ENCODE measurements at regions not wholly inside any gene's neighbourhood (a gene's known extent, or its start where the extent isn't known, plus 50 kb on each side); places are given as distances from the start of the nearest gene placed in this dataset.

DNA sequence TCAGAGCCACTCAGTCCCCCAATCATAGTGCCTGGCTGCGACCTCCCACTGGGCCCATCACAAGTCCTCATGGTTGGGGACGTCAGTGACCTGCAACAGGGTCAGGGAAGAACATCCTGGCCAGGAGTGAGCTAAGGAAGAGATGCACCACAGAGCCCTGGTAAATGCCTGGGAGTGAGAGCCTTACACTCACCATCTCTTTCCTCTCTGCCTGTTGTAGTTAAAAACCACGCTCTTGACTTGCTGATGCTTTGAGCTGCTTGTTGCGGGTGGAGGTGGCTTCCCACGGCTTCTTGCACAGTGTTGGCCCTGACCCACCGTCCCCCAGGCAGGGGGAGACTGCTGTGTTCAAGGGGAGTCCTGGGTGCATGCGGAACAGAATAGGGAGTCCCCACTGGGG, 91.1 kb upstream of the RGMA start:
- H3K36me3 ChIP-seq: no peaks in the 10 kb centered on the region

DNA sequence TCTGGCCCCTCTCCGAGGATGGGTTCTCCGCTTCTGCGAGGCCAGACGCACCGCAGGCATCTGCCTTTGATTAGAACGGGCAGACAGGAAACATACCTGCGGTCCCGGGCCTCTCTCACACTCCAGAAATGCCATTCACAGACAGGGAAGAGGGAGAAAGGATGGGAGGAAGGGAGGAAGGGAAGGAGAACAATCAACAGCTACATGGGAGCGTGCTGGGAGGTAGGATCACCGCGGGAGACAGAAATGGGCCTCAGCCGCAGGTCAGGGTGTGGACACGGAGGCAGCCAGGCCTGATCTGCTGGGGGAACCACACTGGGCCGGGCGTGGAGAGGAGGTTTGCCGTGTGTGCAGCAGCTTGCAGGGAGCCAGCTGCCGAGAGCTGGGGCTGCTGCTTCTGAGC, 90.7 kb upstream of the RGMA start:
- TF ChIP-seq, protein P1, sequence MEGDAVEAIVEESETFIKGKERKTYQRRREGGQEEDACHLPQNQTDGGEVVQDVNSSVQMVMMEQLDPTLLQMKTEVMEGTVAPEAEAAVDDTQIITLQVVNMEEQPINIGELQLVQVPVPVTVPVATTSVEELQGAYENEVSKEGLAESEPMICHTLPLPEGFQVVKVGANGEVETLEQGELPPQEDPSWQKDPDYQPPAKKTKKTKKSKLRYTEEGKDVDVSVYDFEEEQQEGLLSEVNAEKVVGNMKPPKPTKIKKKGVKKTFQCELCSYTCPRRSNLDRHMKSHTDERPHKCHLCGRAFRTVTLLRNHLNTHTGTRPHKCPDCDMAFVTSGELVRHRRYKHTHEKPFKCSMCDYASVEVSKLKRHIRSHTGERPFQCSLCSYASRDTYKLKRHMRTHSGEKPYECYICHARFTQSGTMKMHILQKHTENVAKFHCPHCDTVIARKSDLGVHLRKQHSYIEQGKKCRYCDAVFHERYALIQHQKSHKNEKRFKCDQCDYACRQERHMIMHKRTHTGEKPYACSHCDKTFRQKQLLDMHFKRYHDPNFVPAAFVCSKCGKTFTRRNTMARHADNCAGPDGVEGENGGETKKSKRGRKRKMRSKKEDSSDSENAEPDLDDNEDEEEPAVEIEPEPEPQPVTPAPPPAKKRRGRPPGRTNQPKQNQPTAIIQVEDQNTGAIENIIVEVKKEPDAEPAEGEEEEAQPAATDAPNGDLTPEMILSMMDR (IDR thresholded peaks at IDR 0.05): no peak
- ATAC-seq (ENCODE audit: insufficient number of reproducible peaks, low FRiP score, low read depth): no peak
- H3K27ac ChIP-seq: no peak overlapping the region

More for the DNA sequence above, 91.1 kb upstream of the RGMA start:
- Histone ChIP-seq H3K4me1 (ENCODE audit: control insufficient read depth in 1 of 2, low read depth in 2 of 2) (peaks cover 0 to 6% of the 10 kb centered on the region in 2 donors), H3K27ac (no peak overlapping the region), H3K4me3 (no peak overlapping the region), H3K27me3 (replicated peaks; ENCODE audit: insufficient read depth) (no peaks in the 10 kb centered on the region), H3K9me3 (no peaks in the 10 kb centered on the region)
- DNase-seq (ENCODE audit: low spot score) (no peak), ATAC-seq (ENCODE audit: insufficient number of reproducible peaks, low FRiP score, low read depth) (no peak)
- TF ChIP-seq, protein P1 (IDR thresholded peaks at IDR 0.05): no peak

DNA sequence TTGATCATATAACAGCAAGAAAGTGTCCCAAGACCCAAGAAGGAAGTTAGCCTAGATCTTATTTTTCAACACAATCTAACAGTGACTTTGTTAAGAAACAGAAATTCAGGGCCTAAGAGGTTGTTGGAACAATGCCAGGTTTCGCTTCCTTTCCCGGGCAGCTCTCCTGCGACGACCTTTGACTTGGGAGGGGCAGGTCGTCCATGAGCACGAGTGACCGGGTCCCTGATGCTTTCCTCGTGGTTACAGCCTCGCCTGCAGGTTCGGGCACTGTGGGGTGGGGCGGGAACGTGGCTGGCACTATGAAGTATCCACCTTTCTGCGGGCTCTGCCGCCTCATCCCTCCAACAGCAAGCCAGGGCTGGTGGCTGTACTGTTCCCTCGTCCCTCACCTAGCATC, 90.1 kb upstream of the RGMA start:
- H3K4me3 ChIP-seq: no peak overlapping the region
- TF ChIP-seq, protein P1 (IDR thresholded peaks at IDR 0.05): no peak
- H3K4me1 ChIP-seq (ENCODE audit: control insufficient read depth in 1 of 2, low read depth in 2 of 2): peaks cover 0 to 6% of the 10 kb centered on the region in 2 donors
- ATAC-seq (ENCODE audit: insufficient number of reproducible peaks, low FRiP score, low read depth) (no peak), DNase-seq (ENCODE audit: low spot score) (no peak)
- no peaks in the 10 kb centered on the region for H3K9me3 ChIP-seq
- no peak overlapping the region for H3K27ac ChIP-seq
- no peaks in the 10 kb centered on the region for H3K36me3 ChIP-seq
- H3K27me3 ChIP-seq (replicated peaks; ENCODE audit: insufficient read depth): no peaks in the 10 kb centered on the region

More for the DNA sequence above, 90.7 kb upstream of the RGMA start:
- Histone ChIP-seq H3K4me3 (no peak overlapping the region), H3K4me1 (ENCODE audit: control insufficient read depth in 1 of 2, low read depth in 2 of 2) (peaks cover 0 to 6% of the 10 kb centered on the region in 2 donors), H3K9me3 (no peaks in the 10 kb centered on the region), H3K36me3 (no peaks in the 10 kb centered on the region), H3K27me3 (replicated peaks; ENCODE audit: insufficient read depth) (no peaks in the 10 kb centered on the region)
- no peak for DNase-seq (ENCODE audit: low spot score)

DNA sequence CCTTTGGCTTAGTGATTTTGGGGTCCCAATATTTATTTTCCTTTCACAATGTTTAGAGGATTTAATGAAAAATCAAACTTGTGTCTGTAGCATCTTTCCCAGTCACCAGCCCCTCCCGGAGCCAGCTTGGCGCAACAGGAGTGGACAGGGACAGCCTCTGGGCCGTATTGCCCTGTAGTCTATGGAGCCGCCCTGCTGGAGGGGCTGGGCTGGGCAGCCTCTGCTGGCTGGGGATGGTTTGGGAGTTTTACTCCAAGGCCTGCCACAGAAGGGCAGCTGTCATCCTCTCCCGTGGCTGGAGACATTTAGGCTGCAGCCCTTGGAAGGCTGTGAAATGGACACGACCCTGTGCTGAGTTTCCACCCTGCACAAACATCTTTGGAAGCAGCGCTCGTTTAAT, 89.4 kb upstream of the RGMA start:
- no peak for DNase-seq (ENCODE audit: low spot score)
- Histone ChIP-seq H3K27me3 (replicated peaks; ENCODE audit: insufficient read depth) (no peaks in the 10 kb centered on the region), H3K27ac (no peak overlapping the region), H3K4me1 (ENCODE audit: control insufficient read depth in 1 of 2, low read depth in 2 of 2) (peaks cover 0 to 6% of the 10 kb centered on the region in 2 donors), H3K4me3 (no peak overlapping the region), H3K9me3 (no peaks in the 10 kb centered on the region), H3K36me3 (no peaks in the 10 kb centered on the region)
- TF ChIP-seq, protein P1 (IDR thresholded peaks at IDR 0.05): no peak
- ATAC-seq (ENCODE audit: insufficient number of reproducible peaks, low FRiP score, low read depth): no peak

DNA sequence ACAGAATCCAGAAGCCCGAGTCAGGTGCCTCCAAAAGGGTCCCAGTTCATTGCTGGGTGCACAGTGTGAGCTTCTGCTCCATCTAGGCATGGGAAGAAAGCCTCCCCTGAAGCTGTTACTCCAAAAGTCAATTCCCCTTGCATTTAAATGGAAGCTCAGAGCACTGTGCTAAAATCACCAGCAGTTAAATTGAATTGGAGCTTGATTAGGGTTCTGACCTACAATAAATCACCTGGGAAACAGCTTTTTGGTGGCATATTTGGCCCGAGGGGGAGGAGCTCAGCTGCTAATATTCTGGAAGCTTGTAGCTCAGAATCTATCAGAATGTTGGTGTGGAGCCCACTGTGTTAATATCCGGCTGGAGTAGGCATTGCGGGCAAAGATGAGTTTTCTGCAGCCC, 87.1 kb upstream of the RGMA start:
- DNase-seq (ENCODE audit: low spot score): no peak
- Histone ChIP-seq H3K27me3 (replicated peaks; ENCODE audit: insufficient read depth) (no peaks in the 10 kb centered on the region), H3K27ac (no peak overlapping the region), H3K4me1 (ENCODE audit: control insufficient read depth in 1 of 2, low read depth in 2 of 2) (peaks cover 0 to 6% of the 10 kb centered on the region in 2 donors), H3K36me3 (no peaks in the 10 kb centered on the region), H3K9me3 (no peaks in the 10 kb centered on the region), H3K4me3 (no peak overlapping the region)
- ATAC-seq (ENCODE audit: insufficient number of reproducible peaks, low FRiP score, low read depth): no peak
- TF ChIP-seq, protein P1 (IDR thresholded peaks at IDR 0.05): no peak
